ENCODE measurements at regions not wholly inside any gene's neighbourhood (a gene's known extent, or its start where the extent isn't known, plus 50 kb on each side); places are given as distances from the start of the nearest gene placed in this dataset.

- TF ChIP-seq POLR2A (IDR thresholded peaks at IDR 0.05) (no peak), EP300 (IDR thresholded peaks at IDR 0.05) (no peak), CTCF (IDR thresholded peaks at IDR 0.05) (no peak)
Measured at GRCh38 chr1:104945406-104945805, 1195.7 kb downstream of the AMY1C start.
